ENCODE measurements at regions not wholly inside any gene's neighbourhood (a gene's known extent, or its start where the extent isn't known, plus 50 kb on each side); places are given as distances from the start of the nearest gene placed in this dataset.

DNA sequence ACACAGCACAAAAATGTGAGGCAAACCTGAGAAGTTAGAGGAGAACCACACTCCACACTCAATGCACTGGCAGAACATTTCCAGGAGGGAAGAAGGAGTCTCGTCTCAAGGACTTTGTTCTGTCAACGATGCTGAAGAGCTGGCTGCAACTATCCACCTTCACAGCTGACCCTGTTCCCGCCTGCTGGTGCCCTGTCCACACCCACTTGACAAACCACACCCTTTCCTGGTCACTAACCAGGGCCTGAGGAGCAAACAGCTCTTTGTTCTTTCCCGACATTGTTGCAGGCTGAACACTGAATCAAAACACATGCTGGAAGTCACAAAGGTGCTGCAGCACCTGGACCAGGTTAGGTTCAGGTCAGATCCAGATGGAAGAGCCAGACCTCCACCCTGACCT lies 92.6 kb upstream of the ARRDC4 start:
- TF ChIP-seq ILK (tag; IDR thresholded peaks at IDR 0.05; ENCODE audit: borderline replicate concordance, low read depth) (no peak), HNRNPH1 (optimal IDR thresholded peaks at IDR 0.05; ENCODE audit: low read depth, low read length) (no peak), RAD21 (CRISPR knock-in tag; conservative IDR thresholded peaks at IDR 0.05 in 1 of 2, IDR thresholded peaks at IDR 0.05 in 1 of 2) (no peak), POLR2A (conservative IDR thresholded peaks at IDR 0.05) (no peak), ZNF695 (CRISPR knock-in tag; IDR thresholded peaks at IDR 0.05) (no peak), MAFK (IDR thresholded peaks at IDR 0.05; ENCODE audit: low read length) (no peak)
- TF ChIP-seq, protein P1, sequence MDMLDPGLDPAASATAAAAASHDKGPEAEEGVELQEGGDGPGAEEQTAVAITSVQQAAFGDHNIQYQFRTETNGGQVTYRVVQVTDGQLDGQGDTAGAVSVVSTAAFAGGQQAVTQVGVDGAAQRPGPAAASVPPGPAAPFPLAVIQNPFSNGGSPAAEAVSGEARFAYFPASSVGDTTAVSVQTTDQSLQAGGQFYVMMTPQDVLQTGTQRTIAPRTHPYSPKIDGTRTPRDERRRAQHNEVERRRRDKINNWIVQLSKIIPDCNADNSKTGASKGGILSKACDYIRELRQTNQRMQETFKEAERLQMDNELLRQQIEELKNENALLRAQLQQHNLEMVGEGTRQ (CRISPR knock-in tag; IDR thresholded peaks at IDR 0.05): no peak
- TF ChIP-seq, protein P2, sequence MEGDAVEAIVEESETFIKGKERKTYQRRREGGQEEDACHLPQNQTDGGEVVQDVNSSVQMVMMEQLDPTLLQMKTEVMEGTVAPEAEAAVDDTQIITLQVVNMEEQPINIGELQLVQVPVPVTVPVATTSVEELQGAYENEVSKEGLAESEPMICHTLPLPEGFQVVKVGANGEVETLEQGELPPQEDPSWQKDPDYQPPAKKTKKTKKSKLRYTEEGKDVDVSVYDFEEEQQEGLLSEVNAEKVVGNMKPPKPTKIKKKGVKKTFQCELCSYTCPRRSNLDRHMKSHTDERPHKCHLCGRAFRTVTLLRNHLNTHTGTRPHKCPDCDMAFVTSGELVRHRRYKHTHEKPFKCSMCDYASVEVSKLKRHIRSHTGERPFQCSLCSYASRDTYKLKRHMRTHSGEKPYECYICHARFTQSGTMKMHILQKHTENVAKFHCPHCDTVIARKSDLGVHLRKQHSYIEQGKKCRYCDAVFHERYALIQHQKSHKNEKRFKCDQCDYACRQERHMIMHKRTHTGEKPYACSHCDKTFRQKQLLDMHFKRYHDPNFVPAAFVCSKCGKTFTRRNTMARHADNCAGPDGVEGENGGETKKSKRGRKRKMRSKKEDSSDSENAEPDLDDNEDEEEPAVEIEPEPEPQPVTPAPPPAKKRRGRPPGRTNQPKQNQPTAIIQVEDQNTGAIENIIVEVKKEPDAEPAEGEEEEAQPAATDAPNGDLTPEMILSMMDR (IDR thresholded peaks at IDR 0.05 in 2 of 3, conservative IDR thresholded peaks at IDR 0.05 in 1 of 3; ENCODE audit: insufficient read depth in 2 of 3, low read depth in 1 of 3, low read length in 3 of 3): no peak

Measured in K562 (cell line).